NCI-H345 (cell line): ENCODE measurements at regions not wholly inside any gene's neighbourhood (a gene's known extent, or its start where the extent isn't known, plus 50 kb on each side); places are given as distances from the start of the nearest gene placed in this dataset.
A peak's percentile ranks its signal among the peaks of the same experiment; 100 is the strongest.

Experiments used
- DNase-seq: peaks from one replicate; lab custom pipeline; 2025; lab: John Stamatoyannopoulos, UW

GRCh38 chr9:13990331-13990730 lies 323.6 kb downstream of the NFIB start:
- DNase-seq: no peak

DNA sequence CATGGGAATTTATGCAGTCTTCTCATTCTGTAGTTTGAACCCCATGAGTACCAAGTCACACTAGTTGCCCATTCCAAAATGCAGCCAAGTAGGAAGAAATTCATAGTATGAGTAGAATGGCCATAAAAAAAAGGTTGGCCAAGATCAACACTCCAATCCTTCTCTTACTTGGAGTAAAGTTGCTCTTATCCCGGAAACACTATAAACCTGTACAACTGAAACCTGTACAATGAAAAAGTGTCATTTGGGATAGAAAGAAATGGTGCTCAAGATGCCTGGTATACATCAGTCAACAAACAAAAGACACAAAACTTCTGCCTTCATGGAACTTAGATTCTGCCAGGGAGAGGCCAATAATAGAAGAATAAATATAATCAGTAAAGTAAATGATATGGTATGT lies 325.0 kb downstream of the NFIB start:
- no peak for DNase-seq

DNA sequence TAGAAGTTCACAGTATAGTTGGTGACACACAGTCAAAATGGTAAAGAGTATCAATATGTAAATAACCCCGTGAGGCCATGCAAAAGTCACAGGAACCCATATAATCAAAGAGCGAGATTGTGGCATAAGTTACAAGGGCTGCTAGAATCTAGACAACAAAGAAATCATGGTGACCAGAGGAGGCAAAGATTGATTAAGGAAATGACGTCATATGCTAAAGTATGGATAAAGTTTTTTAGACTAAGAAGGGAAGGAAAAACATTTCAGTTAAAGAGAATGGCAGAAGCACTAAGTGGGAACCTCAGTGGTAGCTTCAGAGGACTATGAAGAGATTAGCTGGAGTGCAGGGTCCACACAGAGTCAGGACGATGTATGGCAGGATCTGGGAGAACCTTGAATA lies 330.3 kb downstream of the NFIB start:
- DNase-seq: no peak

GRCh38 chr9:13979941-13980318 lies 334.0 kb downstream of the NFIB start:
- DNase-seq: no peak

DNA sequence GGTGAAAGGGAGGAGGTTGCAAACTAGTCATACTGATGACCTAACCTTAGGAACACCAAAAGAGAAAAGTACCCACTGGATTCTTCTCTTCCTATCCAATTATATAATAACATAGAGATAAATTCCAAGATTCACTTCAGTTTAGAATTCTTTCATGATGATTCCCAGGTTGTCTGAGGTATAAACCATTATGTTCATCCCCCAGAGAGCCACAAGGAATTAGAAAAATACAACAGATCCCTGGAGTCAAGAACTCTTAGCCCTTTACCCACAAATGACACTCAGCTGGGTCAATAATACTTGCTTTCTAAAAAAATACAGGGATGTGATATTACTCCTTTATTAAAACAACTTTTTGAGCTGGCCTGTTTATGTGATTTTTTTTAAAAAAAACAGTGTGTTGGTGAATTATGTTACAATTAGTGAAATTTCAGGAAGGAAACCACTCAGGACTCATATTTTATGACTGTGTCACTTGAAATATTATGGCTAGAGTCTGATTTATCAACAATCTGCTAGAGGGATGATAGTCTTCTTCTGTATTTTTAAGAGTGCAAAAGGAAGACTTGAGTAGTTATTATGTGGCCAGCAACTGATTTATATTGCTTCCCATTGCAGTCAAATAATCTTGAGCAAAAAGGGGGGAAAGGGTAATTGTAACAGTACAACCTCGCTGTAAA lies 338.2 kb downstream of the NFIB start:
- DNase-seq: no peak

GRCh38 chr9:13974891-13975290 lies 339.1 kb downstream of the NFIB start:
- DNase-seq: no peak

DNA sequence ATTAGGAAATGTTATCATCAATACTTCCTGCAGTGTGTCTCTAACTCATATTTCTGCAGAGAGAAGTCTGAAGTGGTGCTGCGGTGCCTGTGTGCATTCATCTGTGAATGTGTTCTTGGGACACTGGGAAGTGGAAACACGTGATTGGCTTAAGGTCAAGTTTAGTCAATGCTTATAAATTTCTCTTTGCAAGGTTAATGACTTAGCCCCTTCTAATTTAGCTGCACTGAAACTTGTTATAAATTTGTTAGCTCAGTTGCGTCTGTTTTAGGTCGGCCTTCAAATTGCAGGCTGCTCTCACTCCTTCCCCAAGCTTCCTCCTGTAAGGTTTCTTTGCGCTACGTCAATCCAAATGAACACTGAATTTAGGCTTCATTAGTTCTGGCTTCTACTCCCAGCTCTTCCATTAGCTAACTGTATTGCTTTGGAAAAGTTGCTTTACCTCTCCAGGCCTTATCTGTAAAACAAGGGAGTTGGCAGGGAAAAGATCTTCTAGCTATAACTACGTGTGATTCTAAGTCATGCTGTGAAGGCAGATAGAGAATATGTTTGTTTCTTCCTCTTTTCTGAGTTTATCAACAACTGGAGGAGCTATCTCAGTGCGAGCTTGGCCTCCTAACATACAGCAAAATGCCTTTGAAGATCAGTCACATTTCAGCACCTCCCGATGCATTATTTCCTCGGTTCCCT lies 341.8 kb downstream of the NFIB start:
- no peak for DNase-seq

GRCh38 chr9:13971415-13971814 lies 342.5 kb downstream of the NFIB start:
- no peak for DNase-seq

- DNase-seq: no peak
Measured at GRCh38 chr9:13970426-13970825, 343.5 kb downstream of the NFIB start.

DNA sequence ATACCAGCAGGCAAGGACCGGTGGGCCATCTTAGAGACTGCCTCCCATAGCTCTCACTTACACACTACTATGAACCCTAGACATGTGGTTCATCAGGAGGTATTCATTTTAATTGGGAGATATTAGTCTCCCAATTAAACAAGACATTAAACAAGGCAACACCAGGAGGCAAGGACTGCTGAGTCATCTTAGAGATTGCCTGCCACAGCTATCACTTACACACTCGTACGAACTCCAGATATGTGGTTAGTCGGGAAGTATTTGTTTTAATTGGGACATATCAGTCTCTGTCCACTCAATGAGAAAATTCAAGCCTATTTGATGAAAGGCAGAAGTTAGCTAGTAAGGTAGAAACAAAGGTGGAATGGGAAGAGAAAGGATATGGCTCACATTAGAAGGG lies 343.9 kb downstream of the NFIB start:
- no peak for DNase-seq

DNA sequence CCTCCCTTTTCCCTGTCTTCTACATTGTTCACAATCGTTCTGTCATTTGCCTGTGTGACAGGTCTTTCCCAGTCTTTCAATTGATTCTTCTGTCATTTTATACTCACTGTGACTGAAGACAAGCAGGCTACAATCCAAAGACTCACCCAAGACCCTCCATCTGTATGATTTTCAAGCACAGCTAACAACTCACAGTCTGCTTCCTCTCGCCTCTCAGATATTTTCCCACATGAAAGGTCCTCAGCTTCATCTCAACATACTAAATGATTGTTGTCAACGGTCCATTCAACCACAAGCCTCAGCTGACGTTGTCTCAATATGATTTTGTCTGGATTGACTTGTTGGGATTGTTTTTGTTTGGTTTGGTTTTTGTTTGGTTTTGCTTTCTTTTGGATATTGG lies 346.5 kb downstream of the NFIB start:
- DNase-seq: no peak

DNA sequence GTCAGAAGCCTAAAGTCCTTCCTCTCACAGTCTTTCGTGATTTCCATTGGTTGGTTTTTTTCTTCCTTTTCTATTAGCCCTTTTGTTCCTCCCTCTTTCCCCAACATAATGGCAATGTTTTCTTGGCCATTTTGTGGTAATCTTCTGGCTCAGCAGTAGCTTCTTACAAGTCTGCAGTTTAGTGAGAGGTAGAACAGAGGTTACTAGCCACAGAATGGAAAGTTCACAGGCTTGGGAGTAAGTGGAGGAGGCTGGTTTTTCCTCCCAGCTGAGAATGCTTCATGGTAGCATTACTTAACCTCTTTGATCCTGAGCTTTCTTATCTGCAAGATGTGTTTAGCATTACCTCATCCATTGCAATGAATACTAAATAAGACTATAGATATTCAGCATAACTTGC lies 346.9 kb downstream of the NFIB start:
- DNase-seq: no peak

DNA sequence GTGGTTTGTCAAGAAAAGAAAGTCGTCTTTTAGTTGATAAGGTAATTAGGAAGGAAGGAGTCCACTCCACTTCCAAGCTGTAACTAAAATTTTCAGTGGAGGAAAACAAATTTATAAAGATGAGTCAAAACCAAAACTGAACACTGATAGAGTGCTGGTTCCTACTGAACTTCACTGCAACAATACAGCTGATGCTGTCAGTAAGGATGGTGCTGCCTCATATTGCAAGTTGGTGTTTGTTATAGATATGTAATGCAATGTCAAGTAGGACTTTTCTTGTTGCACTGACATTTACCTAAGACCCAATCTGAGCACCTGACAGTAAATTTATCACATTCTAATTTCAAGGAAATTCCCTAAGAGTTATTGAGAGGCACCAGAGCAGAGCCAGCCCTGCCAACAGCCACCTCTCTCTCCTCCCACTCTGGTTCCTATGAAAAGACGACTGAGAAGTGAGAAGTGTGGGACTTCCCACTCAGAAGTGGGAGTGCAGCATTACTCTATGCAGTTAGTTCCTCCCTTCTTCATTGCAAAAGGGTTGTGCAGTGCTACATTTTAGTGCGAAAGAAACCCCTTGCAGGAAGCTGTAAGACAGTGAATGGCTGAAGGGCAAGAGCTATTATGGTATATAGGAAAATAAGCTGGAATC lies 350.8 kb downstream of the NFIB start:
- DNase-seq: no peak

DNA sequence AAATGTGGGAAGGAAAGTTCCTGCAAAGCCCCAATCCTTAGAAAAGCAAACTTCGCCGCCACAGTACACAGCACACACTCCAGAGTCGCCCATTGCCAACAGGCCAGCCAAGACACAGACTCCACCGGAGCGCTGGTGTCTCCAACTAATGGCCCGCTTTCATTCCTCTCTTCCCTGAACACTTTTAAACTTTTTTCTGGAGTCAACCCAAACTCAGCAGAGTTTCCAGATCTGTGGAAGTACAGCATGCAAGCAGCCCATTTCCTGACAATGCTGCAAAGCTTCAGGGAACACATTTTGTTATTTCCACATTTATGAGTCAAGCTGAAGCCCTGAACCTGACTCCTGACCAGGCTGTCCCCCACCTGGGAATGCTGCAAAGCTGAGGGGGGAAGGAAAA lies 351.9 kb downstream of the NFIB start:
- no peak for DNase-seq

DNA sequence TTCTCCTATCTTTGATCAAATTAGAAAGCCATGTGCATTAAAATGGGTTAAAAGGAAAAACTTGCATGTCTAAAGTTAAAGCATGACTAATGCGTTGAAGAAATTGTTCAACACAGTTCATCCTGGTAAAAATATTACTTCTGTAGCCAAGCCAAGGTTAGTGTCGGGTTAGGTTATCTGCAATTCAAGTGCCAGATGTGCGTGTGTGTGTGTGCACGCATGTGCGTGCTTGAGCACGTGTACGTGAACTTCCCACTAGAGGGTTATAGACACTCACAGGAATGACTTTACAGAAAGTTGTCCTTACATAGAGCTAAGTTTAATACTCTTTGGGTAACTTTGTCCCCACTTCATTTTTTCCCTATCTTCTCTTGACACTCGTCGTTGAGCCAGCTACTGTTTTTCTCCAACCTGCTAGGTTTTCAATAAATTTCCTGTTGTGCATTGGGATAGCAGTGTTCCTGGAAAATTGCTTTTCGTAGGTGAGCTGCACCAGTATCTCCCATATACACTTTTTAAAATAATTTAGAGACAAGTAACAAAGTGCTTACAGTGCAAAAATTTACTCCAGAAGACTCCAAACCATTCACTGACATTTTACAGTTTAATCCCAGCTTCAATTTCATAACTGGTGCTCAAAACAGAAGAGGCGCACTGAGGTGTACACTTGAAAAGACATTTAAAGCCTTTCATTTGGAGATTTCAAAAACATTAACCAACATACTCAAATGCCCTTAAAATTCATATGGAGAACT lies 353.8 kb downstream of the NFIB start:
- DNase-seq: no peak

DNA sequence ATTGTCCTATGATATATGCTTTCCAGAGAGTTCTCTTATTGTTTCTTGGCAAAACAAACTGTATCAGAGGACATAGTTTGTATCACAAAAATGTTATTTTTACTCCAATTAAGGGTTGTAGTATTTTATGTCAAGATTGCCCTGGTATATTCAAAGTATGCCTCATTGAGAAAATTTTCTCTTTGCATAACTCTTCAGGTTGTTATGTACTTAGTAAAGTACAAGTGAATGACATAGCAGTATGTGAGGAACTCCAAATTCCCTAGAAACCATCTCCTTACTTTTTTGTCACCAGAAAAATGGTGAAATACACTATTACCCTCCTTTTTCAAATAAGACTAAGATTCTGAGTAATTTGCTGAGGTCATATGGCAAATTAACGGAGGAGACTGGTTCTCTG lies 355.3 kb downstream of the NFIB start:
- DNase-seq: no peak

DNA sequence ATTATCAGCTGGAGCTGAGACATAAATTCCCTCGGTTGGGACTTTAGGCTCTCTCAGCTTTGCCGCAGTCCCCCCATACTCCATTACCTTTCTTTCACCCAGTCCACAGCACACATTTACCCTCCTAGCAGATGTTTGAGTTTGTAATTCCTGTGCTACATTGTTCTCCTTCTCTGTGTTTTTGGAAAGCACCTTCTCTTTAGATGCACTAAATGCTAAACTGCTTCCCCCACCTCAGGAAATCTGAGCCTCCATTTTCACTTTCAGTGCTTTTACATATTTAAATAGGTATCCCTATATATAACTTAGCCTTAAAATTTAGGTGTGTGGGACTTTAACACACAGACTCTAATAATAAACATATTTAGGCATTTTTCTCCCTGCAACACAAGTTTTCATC lies 356.9 kb downstream of the NFIB start:
- no peak for DNase-seq

GRCh38 chr9:13956107-13956506 lies 357.8 kb downstream of the NFIB start:
- no peak for DNase-seq

GRCh38 chr9:13952906-13953305 lies 361.0 kb downstream of the NFIB start:
- DNase-seq: peak; percentile 71

- no peak for DNase-seq
Measured at GRCh38 chr9:13948037-13948436, 365.9 kb downstream of the NFIB start.

DNA sequence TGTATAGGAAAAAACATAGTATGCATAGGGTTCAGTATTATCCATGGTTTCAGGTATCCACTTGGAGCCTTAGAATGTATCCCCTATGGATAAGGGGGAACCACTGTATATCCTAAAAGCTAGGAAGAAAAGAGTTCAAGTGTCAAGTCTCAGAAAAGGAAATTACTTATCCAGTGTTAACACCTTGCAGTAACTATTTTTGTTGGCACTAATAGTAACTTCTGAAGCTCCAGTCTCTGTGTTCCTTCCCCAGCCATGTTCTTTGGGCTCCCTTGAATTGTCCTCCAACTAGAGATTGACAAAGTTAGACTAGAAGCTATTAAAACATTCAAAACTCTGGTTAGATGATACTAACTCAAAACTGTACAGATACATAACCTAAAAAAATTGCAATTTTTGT lies 370.8 kb downstream of the NFIB start:
- no peak for DNase-seq

DNA sequence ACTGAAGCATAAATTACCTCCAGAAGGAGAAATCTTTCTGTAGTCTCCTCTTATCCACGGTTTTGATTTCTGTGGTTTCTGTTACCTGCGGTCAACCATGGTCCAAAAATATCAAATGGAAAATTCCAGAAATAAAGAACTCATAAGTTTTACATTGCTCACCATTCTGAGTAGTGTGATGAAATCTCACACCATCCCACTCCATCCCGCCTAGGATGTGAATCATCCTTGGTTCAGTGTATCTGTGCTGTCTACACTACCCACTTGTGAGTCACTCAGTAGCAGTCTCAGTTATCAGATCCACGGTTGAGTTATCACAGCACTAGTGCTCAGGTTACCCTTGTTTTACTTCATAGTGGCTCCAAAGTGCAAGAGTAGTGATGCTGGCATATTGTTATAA lies 371.2 kb downstream of the NFIB start:
- no peak for DNase-seq

- DNase-seq: no peak
Measured at GRCh38 chr9:13942201-13942600, 371.7 kb downstream of the NFIB start.
